NT2/D1 (cell line): ENCODE measurements at regions not wholly inside any gene's neighbourhood (a gene's known extent, or its start where the extent isn't known, plus 50 kb on each side); places are given as distances from the start of the nearest gene placed in this dataset.

Experiments
- YY1 ChIP-seq: IDR thresholded peaks from 2 replicates; pipeline ENCODE4 v1.6.1; 2011; ENCODE audit not compliant: insufficient read length, insufficient read depth
- ZNF274 ChIP-seq: IDR thresholded peaks from 2 replicates; pipeline ENCODE4 v1.6.1; 2011; ENCODE audit warnings: mild to moderate bottlenecking, low read depth, low read length

- TF ChIP-seq ZNF274 (no peak), YY1 (no peak)
Measured at GRCh38 chr7:98724591-98724990, 107.5 kb downstream of the NPTX2 start.
